Osteocyte (in vitro differentiated cells): ENCODE measurements at regions not wholly inside any gene's neighbourhood (a gene's known extent, or its start where the extent isn't known, plus 50 kb on each side); places are given as distances from the start of the nearest gene placed in this dataset.
"Not testable (repeated sequence)": the region's sequence is repeated elsewhere in the genome, so short reads cannot be mapped to it uniquely, and the experiment has no call there.

Experiments
- DNase-seq: peaks from one replicate; pipeline ENCODE4 v3.0.0; 2021; ENCODE audit warnings: mixed read lengths; ENCODE audit not compliant: unreplicated experiment; ENCODE audit errors: extremely low spot score
- H3K27ac Mint-ChIP-seq: one replicate; pipeline ENCODE4 v1.8.0; 2021; ENCODE audit warnings: mild to moderate bottlenecking, mixed read lengths; ENCODE audit not compliant: unreplicated experiment
- H3K27me3 Mint-ChIP-seq: one replicate; pipeline ENCODE4 v1.8.0; 2021; ENCODE audit warnings: mixed read lengths; ENCODE audit not compliant: unreplicated experiment
- H3K36me3 Mint-ChIP-seq: one replicate; pipeline ENCODE4 v1.8.0; 2021; ENCODE audit warnings: mixed read lengths; ENCODE audit not compliant: unreplicated experiment
- H3K4me1 Mint-ChIP-seq: one replicate; pipeline ENCODE4 v1.8.0; 2021; ENCODE audit warnings: mixed read lengths; ENCODE audit not compliant: unreplicated experiment
- H3K4me3 Mint-ChIP-seq: one replicate; pipeline ENCODE4 v1.8.0; 2021; ENCODE audit warnings: mild to moderate bottlenecking, moderate library complexity, mixed read lengths; ENCODE audit not compliant: unreplicated experiment
- H3K9me3 Mint-ChIP-seq: one replicate; pipeline ENCODE4 v1.8.0; 2021; ENCODE audit warnings: mixed read lengths; ENCODE audit not compliant: unreplicated experiment
- TF ChIP-seq, protein P1 (sequence below): fragments of 200-600 bp; sonication (generic); IDR thresholded peaks from 2 replicates; pipeline ENCODE4 v1.5.0; 2021; ENCODE audit warnings: antibody characterized with exemption, mild to moderate bottlenecking, moderate library complexity

DNA sequence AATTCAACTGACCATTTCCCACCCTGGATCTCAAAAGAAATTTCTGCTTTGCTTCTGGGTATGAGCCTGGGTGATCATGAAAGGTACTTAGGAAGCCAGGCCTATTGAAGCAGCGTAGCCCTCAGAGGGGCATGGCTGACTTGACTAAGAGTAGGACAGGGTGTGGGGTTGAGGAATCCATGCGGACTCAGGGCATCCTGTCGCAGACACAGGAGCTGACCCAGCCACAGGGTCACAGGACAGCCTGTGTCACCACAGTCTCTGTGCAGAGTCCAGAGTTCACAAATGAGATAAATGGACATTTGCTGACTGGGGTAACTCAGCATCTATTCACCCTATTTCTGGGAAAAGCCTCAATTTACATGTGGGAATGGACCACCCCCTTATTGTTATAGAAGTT is 262.3 kb downstream of the CEP170 start:
- not testable (repeated sequence) for H3K27ac Mint-ChIP-seq, H3K36me3 Mint-ChIP-seq, H3K4me1 Mint-ChIP-seq, H3K27me3 Mint-ChIP-seq, H3K4me3 Mint-ChIP-seq, H3K9me3 Mint-ChIP-seq, DNase-seq

DNA sequence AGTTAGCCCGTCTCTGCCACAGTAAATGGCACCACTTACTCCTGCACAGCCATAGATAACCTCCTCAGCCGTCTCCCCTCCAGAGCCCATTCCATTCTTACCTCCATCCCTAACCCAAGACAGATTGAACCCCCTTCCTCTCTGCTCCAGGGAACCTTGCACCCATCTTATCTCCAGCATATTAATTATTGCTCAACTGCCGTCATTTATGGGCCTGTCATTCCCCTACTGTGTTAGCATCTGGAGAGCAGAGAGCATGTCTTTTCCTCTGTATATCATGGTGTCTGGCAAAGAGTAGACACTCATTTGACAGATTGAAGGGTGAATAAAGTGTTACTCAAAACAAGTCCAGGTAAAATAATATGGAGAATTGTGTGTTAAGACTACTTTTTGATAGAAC is 270.0 kb downstream of the CEP170 start:
- H3K27ac Mint-ChIP-seq: not testable (repeated sequence)

DNA sequence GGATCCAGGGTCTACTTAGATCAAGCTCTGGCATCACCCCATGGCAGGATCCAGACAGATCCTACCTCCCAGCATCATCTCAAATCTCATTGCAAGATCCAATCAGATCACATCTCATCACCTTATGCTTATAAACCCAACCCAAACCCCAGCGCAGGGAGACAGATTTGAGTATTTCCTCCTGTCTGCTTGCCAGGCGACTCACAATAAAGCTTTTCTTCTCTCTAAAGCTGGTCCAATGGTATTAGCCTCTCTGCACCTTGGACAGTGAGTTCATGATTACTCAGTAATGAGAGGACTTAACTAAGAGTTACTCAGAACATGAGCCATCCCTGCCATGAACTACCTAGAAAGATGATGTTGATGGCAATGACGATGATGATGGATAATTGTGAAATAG is 281.7 kb downstream of the CEP170 start:
- not testable (repeated sequence) for H3K4me3 Mint-ChIP-seq, H3K36me3 Mint-ChIP-seq, DNase-seq, H3K27ac Mint-ChIP-seq, H3K27me3 Mint-ChIP-seq, H3K9me3 Mint-ChIP-seq, H3K4me1 Mint-ChIP-seq

More for the DNA sequence above, 270.0 kb downstream of the CEP170 start:
- not testable (repeated sequence) for H3K4me3 Mint-ChIP-seq, H3K36me3 Mint-ChIP-seq, H3K27me3 Mint-ChIP-seq, DNase-seq, H3K9me3 Mint-ChIP-seq, H3K4me1 Mint-ChIP-seq

DNA sequence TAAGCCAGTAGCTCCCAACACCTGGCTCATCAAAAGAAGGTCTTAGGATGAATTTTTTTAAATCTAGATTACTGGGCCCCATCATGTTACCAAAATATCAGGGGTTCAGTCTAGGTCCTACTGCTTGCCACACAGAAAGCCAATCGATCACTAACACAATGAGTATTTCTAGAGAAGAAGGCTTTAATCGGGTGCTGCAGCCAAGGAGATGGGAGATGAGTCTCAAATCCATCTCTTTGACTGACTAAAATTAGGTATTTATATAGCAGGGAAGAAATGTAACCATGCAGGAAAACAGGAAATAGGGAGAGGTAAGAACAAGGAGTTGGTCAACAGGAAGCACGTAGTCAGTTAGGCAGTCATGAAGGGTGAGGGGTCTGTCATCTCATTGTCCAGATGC is 288.2 kb downstream of the CEP170 start:
- no peaks in the 10 kb centered on the region for H3K4me1 Mint-ChIP-seq
- H3K9me3 Mint-ChIP-seq: peaks cover 12% of the 10 kb centered on the region
- H3K27me3 Mint-ChIP-seq: no peaks in the 10 kb centered on the region
- no peaks in the 10 kb centered on the region for H3K36me3 Mint-ChIP-seq
- no peak overlapping the region for H3K4me3 Mint-ChIP-seq
- no peak for DNase-seq
- no peak overlapping the region for H3K27ac Mint-ChIP-seq
- TF ChIP-seq, protein P1, sequence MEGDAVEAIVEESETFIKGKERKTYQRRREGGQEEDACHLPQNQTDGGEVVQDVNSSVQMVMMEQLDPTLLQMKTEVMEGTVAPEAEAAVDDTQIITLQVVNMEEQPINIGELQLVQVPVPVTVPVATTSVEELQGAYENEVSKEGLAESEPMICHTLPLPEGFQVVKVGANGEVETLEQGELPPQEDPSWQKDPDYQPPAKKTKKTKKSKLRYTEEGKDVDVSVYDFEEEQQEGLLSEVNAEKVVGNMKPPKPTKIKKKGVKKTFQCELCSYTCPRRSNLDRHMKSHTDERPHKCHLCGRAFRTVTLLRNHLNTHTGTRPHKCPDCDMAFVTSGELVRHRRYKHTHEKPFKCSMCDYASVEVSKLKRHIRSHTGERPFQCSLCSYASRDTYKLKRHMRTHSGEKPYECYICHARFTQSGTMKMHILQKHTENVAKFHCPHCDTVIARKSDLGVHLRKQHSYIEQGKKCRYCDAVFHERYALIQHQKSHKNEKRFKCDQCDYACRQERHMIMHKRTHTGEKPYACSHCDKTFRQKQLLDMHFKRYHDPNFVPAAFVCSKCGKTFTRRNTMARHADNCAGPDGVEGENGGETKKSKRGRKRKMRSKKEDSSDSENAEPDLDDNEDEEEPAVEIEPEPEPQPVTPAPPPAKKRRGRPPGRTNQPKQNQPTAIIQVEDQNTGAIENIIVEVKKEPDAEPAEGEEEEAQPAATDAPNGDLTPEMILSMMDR: no peak

DNA sequence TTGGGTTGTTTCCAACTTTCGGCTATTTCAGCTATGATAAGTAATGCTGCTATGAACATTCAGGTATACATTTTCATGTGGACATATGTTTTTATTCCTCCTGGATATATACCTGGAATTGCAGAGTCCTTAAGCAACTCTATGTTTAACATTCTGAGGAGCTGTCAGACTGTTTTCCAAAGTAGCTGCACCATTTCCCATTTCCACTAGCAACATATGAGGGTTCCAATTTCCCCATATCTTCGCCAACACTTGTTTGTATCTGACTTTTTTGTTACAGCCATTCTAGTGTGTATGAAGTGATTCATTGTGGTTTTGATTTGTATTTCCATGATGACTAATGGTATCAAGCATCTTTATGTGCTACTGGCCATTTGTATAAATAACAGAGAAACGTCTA is 295.7 kb downstream of the CEP170 start:
- H3K27ac Mint-ChIP-seq, H3K36me3 Mint-ChIP-seq, DNase-seq, H3K4me3 Mint-ChIP-seq, H3K9me3 Mint-ChIP-seq, H3K27me3 Mint-ChIP-seq, H3K4me1 Mint-ChIP-seq: not testable (repeated sequence)

DNA sequence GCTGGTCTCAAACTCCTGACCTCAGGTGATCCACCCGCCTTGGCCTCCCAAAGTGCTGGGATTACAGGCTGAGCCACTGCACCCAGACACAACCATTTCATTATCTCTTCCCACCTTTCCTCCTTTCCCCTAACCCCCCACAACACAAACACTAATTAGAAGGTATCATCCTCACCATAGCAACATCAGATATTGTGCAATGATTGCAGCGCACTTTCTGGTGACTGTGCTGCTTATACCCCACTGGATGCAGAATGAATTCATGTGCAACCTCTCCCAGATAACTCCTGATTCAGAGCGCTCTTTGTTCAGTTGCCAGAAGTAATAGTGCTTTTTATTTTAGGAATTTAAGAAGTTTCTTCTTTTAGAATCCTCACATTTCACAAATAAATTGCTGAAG is 300.1 kb downstream of the CEP170 start:
- not testable (repeated sequence) for H3K27me3 Mint-ChIP-seq, H3K4me1 Mint-ChIP-seq

DNA sequence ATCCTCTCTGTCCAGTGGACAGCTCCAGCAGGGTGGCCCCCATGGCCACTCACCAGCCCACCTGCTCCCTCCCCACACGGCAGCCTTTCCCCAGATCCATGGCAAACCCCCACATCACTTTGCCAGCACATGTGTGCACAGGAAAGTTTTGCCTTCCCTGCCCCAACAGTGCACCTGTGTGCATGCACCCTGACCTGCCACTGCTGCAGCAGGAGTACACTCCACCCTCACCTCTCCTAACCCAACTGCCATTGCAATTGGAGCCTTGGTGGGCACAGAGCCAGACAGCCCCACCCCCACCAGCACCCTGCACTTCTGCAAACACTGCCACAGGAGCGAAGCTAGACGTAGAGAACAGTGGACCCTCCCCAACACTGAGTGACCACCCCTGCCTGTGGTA is 308.9 kb downstream of the CEP170 start:
- TF ChIP-seq, protein P1: no peak
- Mint-ChIP-seq H3K27ac (no peak overlapping the region), H3K27me3 (no peaks in the 10 kb centered on the region), H3K9me3 (peaks cover 8% of the 10 kb centered on the region), H3K36me3 (no peaks in the 10 kb centered on the region), H3K4me1 (no peaks in the 10 kb centered on the region), H3K4me3 (no peak overlapping the region)
- no peak for DNase-seq

More for the DNA sequence above, 300.1 kb downstream of the CEP170 start:
- not testable (repeated sequence) for H3K4me3 Mint-ChIP-seq, H3K9me3 Mint-ChIP-seq, H3K27ac Mint-ChIP-seq, DNase-seq, H3K36me3 Mint-ChIP-seq

DNA sequence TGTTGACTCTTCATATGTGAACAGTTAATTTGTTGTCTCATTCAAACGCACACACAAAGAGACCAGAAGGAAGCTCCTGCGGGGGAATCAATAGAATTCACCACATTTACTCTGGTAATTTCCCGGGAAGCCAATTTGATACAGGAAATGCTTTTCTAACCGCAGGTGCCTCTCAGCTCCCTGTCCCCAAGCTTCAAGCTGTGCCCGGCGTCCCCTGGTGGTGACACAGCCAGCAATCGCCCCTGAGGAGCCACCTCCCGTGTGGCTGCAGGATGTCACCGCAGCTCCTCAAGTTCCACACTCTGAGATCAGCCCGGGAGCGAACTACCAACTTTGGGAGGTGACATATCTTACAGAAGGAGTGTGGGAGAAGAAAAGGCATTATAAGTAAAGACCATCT is 318.4 kb downstream of the CEP170 start:
- not testable (repeated sequence) for H3K27me3 Mint-ChIP-seq, DNase-seq, H3K9me3 Mint-ChIP-seq, H3K4me3 Mint-ChIP-seq, H3K36me3 Mint-ChIP-seq, H3K4me1 Mint-ChIP-seq, H3K27ac Mint-ChIP-seq

DNA sequence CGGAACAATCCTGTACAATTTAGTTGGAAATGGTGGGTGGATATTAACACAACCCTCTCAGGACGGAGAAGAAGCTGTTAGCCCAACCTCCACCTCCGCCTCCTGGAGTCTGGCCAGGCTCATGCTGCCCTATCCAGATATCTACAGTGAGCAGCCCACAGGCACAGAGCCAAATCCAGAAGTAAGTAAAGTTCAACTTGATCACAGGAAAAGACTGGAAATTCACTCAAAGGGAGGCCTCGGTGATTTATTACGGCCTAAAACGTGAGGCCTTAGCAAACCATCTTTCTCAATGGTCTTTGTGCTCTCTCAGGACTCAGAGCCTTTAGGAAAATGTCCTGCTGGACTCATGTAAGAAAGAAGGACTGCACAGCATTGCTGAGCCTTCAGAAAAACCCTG is 330.4 kb downstream of the CEP170 start:
- not testable (repeated sequence) for H3K9me3 Mint-ChIP-seq, DNase-seq, H3K4me3 Mint-ChIP-seq, H3K4me1 Mint-ChIP-seq, H3K36me3 Mint-ChIP-seq, H3K27me3 Mint-ChIP-seq, H3K27ac Mint-ChIP-seq

DNA sequence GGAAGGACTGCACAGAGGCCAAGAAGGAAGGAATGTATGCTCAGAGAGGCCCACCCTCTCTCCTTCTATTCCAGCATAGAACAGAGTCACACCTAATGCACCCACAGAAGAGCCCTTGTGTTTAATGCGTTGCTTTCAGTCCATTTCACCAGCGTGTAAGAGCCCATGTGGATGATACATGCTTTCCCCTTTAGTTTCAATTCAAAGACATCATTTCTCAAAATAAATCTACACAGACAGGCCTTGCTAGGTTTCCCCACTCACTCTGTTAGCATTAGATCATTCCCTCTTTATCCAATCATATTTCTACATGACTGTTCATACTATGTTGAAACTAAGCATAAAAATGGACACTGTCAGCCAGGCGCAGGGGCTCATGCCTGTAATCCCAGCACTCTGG is 331.5 kb downstream of the CEP170 start:
- H3K36me3 Mint-ChIP-seq, H3K27me3 Mint-ChIP-seq, H3K4me3 Mint-ChIP-seq, DNase-seq, H3K4me1 Mint-ChIP-seq, H3K27ac Mint-ChIP-seq, H3K9me3 Mint-ChIP-seq: not testable (repeated sequence)

DNA sequence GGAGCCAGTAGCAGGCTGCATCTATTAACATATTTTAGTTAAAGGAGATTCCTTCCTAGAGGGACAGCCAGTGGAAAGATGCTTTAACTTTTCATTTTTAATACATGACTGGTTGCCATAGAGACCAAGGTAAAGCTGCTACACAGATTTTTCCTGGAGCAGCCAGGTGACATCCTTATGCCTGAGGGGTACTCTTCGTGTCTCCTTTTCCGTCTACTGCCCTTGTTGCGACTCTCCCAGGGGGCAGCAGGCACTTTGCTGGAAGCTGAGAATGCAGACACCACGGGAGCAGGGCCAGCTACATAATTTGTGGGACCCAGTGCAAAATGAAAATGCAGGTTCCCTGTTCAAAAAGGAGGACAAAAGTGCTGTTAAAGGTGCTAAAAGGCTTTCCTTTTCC is 340.4 kb downstream of the CEP170 start:
- not testable (repeated sequence) for H3K4me1 Mint-ChIP-seq, H3K27ac Mint-ChIP-seq, DNase-seq, H3K36me3 Mint-ChIP-seq, H3K27me3 Mint-ChIP-seq, H3K9me3 Mint-ChIP-seq, H3K4me3 Mint-ChIP-seq
